IPS-NIHi7 (cell line): ENCODE measurements at regions not wholly inside any gene's neighbourhood (a gene's known extent, or its start where the extent isn't known, plus 50 kb on each side); places are given as distances from the start of the nearest gene placed in this dataset.
"Not testable (repeated sequence)": the region's sequence is repeated elsewhere in the genome, so short reads cannot be mapped to it uniquely, and the experiment has no call there.

ENCODE experiments used
- DNase-seq: peaks from one replicate; pipeline ENCODE4 v3.0.0; 2012; ENCODE audit warnings: mixed read lengths; ENCODE audit errors: extremely low spot score

GRCh38 chr2:199216253-199216652, 241.5 kb downstream of the SATB2 start:
- no peak for DNase-seq

DNA sequence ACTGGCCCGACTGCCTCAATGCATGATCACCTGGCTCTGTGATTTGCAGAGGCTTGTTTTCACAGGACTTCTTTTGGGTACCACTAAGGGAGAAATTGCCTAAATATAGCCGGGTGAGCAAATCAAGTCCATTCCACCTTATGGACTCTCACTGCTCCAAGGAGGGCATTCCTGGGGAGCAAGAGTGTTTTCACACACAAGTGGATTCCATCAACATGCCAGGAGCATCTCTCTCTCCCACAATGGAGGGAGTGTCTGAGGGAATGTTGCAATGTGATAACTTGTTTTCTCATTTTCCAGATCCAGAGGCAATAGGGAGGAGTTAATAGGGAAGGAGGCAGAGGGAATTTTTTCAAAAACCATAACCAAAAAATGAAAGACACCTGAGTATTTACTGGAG, 250.7 kb downstream of the SATB2 start:
- DNase-seq: no peak

DNA sequence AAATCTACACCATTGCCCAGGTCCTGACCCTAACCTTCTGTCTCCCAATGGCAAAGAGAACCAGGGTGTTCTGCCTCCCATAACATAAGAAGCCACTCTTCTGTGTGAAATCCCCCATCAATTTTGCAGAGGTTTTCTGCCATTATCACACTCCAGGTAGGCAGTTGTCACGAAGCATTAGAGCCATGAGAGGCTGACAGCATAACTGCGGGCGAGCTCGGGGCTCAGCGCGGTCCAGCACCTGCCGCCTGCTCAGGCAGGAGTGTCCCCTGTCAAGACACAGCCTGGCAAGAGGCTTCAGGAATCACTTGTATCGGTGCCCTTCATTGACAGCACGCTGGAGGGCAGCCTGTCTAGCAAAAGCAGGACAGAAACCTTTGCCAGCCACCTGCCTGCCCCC, 251.2 kb downstream of the SATB2 start:
- DNase-seq: no peak

DNA sequence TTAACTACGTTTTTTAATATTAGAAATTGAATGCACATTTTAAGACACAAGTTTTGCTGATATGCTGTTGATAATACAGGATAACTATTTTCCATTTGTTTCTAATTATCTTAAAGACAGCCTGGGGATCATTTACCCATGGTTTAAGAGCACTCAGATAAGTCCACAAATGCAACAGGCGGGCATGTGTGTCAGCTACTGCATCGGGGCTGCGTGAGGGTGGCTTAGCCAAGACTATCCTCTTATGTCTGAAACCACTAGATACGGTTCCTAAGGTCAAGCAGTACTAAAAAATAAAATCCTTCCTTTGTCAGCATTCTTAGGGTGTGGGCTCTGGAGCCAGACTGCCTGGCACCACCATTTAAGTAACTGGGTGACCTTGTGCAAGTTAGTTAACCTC, 254.8 kb downstream of the SATB2 start:
- no peak for DNase-seq

DNA sequence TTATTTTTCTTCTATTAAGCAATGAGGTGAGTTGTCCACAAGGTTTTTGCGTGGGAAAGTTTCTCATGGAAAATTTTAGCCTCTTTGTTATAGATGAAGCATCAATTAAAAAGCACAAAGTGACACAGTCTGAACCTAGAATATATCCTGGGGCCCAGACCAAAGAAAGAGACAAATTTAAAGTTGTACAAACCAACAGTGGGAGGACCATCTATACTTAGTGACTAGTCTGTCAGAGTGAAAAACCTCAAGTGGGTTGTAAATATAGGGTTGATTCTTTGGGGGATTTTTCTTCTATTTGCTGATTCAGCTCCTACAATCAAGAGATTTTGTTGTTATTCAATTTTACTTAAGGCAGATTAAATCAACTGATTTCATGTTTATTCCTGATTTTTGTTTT, 256.2 kb downstream of the SATB2 start:
- DNase-seq: no peak

GRCh38 chr2:199199797-199200196, 257.9 kb downstream of the SATB2 start:
- no peak for DNase-seq

GRCh38 chr2:199197448-199197847, 260.3 kb downstream of the SATB2 start:
- no peak for DNase-seq

GRCh38 chr2:199196686-199197085, 261.1 kb downstream of the SATB2 start:
- no peak for DNase-seq

GRCh38 chr2:199195927-199196502, 261.7 kb downstream of the SATB2 start:
- no peak for DNase-seq

DNA sequence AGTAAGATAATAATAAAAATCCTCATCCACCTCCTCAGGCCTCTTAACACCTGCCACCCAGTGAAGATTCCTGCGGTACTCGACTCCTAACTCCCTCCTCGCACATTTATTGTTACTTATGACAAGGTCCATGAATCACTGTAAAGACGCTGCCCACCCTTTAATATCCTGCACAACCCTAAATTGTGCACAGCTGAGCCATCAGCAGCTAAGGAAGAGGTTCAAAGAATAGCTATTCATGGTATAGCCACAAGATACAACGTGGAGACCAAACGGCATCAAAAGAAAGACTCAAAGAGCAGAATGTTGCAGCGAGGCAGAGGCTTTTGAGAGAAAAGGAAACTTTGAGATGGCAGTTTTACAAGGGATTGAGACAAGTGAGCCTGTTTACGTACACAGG, 266.3 kb downstream of the SATB2 start:
- DNase-seq: no peak

DNA sequence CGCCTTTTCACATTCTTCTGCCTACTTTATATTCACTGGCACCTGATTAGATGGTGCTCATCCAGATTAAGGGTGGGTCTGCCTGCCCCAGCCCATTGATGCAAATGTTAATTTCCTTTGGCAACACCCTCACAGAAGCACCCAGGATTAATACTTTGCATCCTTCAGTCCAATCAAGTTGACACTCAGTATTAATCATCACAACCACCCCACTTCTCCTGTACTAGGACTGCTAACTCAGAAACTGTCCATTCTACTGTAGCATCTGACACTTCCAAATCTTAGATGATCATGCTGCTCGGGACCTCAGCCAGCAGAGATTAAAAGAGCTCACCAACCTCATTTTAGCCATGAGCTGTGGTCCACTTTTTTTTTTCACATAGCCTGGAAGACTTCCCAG, 268.5 kb downstream of the SATB2 start:
- no peak for DNase-seq

DNA sequence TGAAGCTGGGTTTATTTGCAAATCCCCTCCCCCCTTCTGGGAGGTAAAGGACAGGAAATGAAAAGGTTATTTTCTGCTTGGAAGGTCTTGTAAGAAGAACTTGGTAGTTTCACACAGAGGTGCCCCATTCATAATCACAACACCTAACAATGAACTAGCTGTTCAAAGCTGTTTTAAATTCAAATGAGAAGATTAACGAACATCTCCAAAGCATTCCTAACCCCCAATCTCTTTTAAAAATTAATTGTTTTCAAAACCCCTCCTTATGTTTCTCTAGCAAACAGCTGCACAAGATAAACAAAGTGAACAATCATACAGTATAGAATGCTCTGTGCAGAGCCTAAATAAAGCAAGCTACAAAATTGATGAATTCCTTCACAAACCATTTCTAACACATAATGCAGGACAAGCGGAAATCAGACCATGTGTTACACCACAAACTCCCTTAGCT, 271.4 kb downstream of the SATB2 start:
- no peak for DNase-seq

DNA sequence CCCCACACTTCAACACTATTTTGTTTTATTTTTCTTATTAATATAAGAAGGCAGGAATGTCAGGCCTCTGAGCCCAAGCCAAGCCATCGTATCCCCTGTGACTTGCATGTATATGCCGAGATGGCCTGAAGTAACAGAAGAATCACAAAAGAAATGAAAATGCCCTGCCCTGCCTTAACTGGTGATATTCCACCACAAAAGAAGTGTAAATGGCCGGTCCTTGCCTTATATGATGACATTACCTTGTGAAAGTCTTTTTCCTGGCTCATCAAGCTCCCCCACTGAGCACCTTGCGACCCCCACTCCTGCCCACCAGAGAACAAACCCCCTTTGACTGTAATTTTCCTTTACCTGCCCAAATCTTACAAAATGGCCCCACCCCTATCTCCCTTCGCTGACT, 272.6 kb downstream of the SATB2 start:
- DNase-seq: not testable (repeated sequence)

- DNase-seq: no peak
These were observed 293.9 kb downstream of the SATB2 start for GRCh38 chr2:199163613-199164458.

- DNase-seq: no peak
These were observed 296.9 kb downstream of the SATB2 start for GRCh38 chr2:199160677-199161465.

- DNase-seq: no peak
These were observed 297.7 kb downstream of the SATB2 start for GRCh38 chr2:199160081-199160480.

GRCh38 chr2:199148076-199148845, 309.5 kb downstream of the SATB2 start:
- no peak for DNase-seq

- no peak for DNase-seq
These were observed 310.5 kb downstream of the SATB2 start for GRCh38 chr2:199147216-199147615.

- DNase-seq: no peak
These were observed 313.2 kb downstream of the SATB2 start for GRCh38 chr2:199144546-199144945.

- DNase-seq: no peak
These were observed 313.7 kb downstream of the SATB2 start for GRCh38 chr2:199144036-199144435.

GRCh38 chr2:199136681-199137080, 321.1 kb downstream of the SATB2 start:
- DNase-seq: no peak

DNA sequence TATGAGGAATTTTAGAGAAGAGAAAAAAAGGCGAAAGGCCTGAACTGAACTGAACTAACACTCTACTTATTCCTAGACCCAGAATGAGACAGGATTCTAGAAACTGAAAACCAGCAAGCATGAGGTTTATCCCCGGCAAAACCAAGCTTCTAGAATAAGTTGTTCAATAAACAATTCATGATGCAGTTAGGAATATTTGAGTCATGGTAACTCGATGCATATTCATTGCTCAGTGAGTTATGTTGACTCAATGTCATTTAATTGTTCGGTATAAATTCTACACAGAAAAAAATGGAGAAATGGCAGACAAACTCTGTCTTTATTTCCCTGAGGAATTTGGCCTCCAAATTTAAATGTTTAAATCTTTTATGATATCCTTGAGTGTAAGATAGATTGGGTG, 321.5 kb downstream of the SATB2 start:
- no peak for DNase-seq
